AG10803 (cell line): ENCODE measurements at regions not wholly inside any gene's neighbourhood (a gene's known extent, or its start where the extent isn't known, plus 50 kb on each side); places are given as distances from the start of the nearest gene placed in this dataset.
"Not testable (repeated sequence)": the region's sequence is repeated elsewhere in the genome, so short reads cannot be mapped to it uniquely, and the experiment has no call there.

ENCODE experiments used
- DNase-seq: peaks from one replicate; pipeline ENCODE4 v3.0.0; 2010; ENCODE audit warnings: low read depth
- H3K4me3 ChIP-seq: 2 replicates; pipeline ENCODE4 v1.5.1; 2011; ENCODE audit warnings: mild to moderate bottlenecking, low read length, control low read depth
- TF ChIP-seq, protein P1 (sequence below): conservative IDR thresholded peaks from 2 replicates; pipeline ENCODE4 v1.5.1; 2011; ENCODE audit warnings: mild to moderate bottlenecking, low read length, control low read depth, inconsistent platforms

DNA sequence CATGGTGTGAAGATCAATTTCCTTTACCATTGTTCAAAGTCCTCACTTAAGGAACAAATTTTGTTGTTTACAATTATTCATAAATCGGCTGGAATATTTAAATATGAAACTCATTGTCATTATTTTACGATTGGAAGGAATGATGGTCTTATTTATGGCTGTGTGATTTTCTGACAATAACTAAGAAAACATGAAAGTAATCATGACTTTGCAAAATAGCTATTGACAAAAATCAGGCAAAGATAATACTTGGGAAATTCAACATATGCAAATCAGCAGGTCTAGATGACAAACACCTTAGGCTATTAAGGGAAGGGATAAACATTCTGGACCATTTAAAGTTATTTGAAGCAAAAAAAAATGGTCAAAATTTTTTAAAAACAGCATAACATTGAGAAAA lies 654.8 kb upstream of the CNTN5 start:
- H3K4me3 ChIP-seq, result no peak overlapping the region
- TF ChIP-seq, protein P1, sequence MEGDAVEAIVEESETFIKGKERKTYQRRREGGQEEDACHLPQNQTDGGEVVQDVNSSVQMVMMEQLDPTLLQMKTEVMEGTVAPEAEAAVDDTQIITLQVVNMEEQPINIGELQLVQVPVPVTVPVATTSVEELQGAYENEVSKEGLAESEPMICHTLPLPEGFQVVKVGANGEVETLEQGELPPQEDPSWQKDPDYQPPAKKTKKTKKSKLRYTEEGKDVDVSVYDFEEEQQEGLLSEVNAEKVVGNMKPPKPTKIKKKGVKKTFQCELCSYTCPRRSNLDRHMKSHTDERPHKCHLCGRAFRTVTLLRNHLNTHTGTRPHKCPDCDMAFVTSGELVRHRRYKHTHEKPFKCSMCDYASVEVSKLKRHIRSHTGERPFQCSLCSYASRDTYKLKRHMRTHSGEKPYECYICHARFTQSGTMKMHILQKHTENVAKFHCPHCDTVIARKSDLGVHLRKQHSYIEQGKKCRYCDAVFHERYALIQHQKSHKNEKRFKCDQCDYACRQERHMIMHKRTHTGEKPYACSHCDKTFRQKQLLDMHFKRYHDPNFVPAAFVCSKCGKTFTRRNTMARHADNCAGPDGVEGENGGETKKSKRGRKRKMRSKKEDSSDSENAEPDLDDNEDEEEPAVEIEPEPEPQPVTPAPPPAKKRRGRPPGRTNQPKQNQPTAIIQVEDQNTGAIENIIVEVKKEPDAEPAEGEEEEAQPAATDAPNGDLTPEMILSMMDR, result no peak
- DNase-seq, result no peak

DNA sequence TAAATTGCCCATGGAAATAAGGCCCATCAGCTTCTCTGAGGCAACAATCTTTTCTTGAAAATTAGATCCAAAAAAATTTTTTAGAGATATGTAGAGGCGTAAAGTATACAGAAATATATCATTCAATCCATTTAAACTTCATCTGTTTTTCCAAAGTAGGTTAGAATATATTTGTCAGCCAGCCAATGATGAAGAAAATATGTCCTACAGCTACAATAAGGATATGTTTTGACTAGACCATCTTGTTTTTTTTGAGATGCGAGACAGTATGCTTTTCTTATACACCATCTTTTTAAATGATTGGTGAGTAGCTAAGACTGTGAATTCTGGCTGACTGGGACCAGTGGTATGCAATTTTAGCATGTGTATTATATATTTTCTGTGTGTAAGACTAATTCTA lies 630.4 kb upstream of the CNTN5 start:
- DNase-seq, result no peak
- H3K4me3 ChIP-seq, result no peak overlapping the region
- TF ChIP-seq, protein P1, result no peak

DNA sequence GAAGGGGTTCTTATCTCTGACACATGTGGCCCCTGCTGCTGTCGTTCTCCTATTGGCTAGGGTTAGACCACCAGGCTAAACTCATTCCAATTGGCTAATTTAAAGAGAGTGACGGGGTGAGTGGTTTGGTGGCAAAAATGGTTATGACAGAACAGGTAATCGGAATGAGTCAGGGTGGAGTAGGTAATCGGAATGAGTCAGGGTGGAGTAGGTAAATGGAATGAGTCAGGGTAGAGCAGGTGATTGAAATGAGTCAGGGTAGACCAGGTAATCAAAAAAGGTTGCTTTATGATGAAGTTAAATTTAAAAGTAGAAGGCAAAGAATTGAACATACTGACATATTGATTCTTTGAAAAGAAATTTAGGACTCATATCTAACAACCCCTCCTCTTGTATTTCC lies 626.2 kb upstream of the CNTN5 start:
- H3K4me3 ChIP-seq, DNase-seq: not testable (repeated sequence)

DNA sequence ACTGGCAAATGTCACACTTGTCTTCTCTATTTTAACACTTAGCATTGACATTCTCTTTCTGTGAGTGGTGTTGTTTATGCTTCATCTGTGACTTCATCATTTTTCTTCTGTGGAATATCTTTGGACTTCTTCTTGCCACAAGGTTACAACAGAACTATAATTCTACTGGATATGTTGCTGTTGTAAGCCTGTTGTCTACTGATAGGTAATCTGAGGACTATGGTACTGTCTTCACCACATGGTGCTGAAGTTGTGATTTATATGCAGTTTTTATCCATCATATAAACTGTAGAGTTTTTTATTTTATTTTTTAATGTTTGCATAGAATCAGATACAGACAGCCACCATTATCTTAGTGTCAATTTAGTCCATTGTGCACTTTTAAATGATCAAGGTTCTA lies 622.2 kb upstream of the CNTN5 start:
- no peak for DNase-seq
- H3K4me3 ChIP-seq, result no peak overlapping the region
- TF ChIP-seq, protein P1, result no peak

DNA sequence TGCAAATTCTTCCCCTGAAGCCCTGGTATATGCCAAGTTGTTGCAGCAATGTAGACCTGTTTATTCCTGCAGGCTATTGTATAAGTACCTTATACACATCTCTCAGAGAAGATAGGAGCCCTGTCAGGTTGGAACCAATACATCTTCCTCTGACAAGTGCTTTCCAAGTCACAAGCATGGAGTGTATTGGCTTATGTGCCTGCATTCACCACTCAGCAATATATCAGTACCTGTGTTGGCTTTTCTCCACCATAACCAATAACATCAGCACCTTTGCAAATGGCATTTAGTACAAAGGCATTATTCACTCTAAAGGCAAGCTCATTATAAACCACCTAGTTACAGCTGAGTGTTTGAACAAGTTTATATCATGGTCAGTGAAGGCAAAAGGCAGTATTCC lies 611.7 kb upstream of the CNTN5 start:
- TF ChIP-seq, protein P1, result no peak
- no peak for DNase-seq
- no peak overlapping the region for H3K4me3 ChIP-seq

DNA sequence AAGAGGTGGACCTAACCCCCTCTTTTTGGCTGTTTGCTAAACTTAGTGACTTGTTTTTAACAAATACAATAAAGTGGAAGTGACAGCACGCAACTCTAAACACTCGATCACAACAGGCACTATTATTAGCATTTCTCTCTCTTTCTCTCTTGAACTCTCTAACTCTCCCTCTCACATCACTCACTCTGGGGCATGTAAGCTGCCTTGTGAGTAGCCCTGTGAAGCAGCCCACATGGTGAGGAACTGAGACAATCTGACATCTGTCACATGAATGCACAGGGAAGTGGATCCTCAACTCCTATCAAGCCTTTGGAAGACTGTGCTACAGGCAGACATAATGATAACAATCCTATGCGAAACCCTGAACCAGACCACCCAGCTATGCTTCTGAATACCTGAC lies 609.0 kb upstream of the CNTN5 start:
- TF ChIP-seq, protein P1, result no peak

DNA sequence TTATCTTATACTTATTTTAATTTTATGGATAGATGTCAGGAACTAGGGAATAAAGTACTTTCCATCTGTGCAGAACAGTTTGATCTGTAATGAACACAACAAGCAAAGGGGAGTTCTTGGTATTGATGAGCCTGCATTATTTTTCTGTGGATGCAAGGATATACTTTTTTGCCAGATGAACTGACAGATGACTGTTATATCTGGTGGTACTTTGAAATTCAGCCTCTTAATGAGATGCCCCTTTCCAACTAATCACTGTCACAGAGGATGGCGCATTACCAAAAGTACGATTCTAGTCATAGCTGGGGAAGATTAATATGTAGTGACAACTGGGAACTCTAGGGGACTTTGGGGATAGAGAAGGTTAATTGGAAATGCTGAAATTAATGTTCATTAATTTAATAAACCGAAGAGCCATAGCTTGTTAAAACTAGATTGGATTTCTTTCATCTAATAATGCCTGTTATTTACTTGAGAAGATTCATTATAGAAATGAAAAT lies 603.4 kb upstream of the CNTN5 start:
- H3K4me3 ChIP-seq, result no peak overlapping the region
- no peak for DNase-seq
- TF ChIP-seq, protein P1, result no peak

More for the DNA sequence above, 609.0 kb upstream of the CNTN5 start:
- DNase-seq, result no peak
- no peak overlapping the region for H3K4me3 ChIP-seq

DNA sequence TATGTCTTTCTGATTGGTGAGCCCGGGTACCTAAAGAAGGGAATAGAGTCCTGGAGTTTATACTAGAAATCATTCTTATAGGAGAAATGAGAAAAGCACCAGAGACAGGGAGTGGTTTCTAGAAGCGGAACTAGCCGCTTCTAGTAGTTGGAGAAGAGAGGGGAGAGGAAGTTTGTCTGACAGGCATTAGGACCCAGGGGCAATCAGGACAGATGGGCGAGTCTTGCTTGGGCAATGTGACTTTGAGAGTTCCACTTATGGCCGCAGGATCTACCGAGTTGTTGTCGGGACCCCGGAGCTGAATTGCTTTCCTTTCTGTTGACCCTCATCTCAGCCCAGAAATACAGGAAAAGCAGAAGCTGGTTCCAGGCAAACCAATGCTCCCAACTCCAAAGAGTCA lies 596.8 kb upstream of the CNTN5 start:
- no peak for DNase-seq
- H3K4me3 ChIP-seq, result no peak overlapping the region
- TF ChIP-seq, protein P1, result no peak

DNA sequence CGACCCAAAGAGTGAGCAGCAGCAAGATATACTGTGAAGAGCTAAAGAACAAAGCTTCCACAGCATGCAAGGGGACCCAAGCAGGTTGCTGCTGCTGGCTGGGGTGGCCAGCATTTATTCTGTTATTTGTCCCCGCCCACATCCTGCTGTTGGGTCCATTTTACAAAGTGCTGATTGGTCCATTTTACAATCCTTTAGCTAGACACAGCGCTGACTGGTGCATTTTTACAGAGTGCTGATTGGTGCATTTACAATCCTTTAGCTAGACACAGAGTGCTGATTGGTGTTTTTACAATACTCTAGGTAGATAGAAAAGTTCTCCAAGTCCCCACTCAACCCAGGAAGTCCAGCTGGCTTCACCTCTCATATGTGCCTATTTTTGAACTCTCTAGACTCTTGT lies 596.0 kb upstream of the CNTN5 start:
- not testable (repeated sequence) for DNase-seq

More for the DNA sequence above, 596.0 kb upstream of the CNTN5 start:
- H3K4me3 ChIP-seq, result not testable (repeated sequence)
